Heart right ventricle (tissue), 16 donors: ENCODE measurements at regions not wholly inside any gene's neighbourhood (a gene's known extent, or its start where the extent isn't known, plus 50 kb on each side); places are given as distances from the start of the nearest gene placed in this dataset.

Experiments used
- ATAC-seq, 8 donors: fragments of 200-7000 bp; cut with Tn5 transposase; one replicate each; pipeline ENCODE4 v1.9.1; 2020; ENCODE audit warnings: mild to moderate bottlenecking in 8 of 8, moderate library complexity in 8 of 8, moderate number of reproducible peaks in 1 of 8
- DNase-seq, 2 donors: peaks; one replicate each; pipeline ENCODE4 v3.0.0-alpha.2; 2020
- H3K27ac ChIP-seq, 10 donors: fragments of 200-600 bp; sonication (generic) in 2 of 10; one replicate each; pipeline versions ENCODE4 v1.5.0 to v1.8.0; 2020 to 2022; ENCODE audit warnings: mild to moderate bottlenecking in 3 of 10
- H3K27me3 ChIP-seq, 7 donors: fragments of 200-600 bp; one replicate each; pipeline ENCODE4 v1.8.0; 2021 to 2022; ENCODE audit warnings: mild to moderate bottlenecking in 2 of 7
- H3K36me3 ChIP-seq, 9 donors: fragments of 200-600 bp; sonication (generic) in 1 of 9; one replicate each; pipeline versions ENCODE4 v1.5.0 to v1.8.0; 2020 to 2022; ENCODE audit warnings: mild to moderate bottlenecking in 2 of 9
- H3K4me1 ChIP-seq, 9 donors: fragments of 200-600 bp; sonication (generic) in 1 of 9; one replicate each; pipeline versions ENCODE4 v1.5.0 to v1.8.0; 2020 to 2022; ENCODE audit warnings: mild to moderate bottlenecking in 4 of 9
- H3K4me3 ChIP-seq, 10 donors: fragments of 200-600 bp; sonication (generic) in 2 of 10; one replicate each; pipeline versions ENCODE4 v1.5.0 to v1.8.0; 2020 to 2022; ENCODE audit warnings: mild to moderate bottlenecking in 7 of 10, moderate library complexity in 2 of 10
- H3K9me3 ChIP-seq, 11 donors: fragments of 200-600 bp in 10 of 11; sonication (generic) in 2 of 11; one replicate each; pipeline versions ENCODE4 v1.5.0 to v1.8.0; 2013 to 2022; ENCODE audit warnings: mild to moderate bottlenecking in 2 of 11, control low read depth in 1 of 11, moderate library complexity in 1 of 11
- CTCF ChIP-seq, 9 donors: fragments of 200-600 bp; sonication (generic) in 2 of 9; IDR thresholded peaks; one replicate each; pipeline versions ENCODE4 v1.5.0 to v1.8.0; 2021 to 2022; ENCODE audit warnings: antibody characterized with exemption in 9 of 9, mild to moderate bottlenecking in 5 of 9, moderate library complexity in 1 of 9
- WGBS, 2 donors: extraction: QIAGEN DNeasy Blood & Tissue Kit; methylation state at CpG; one replicate each; pipeline ENCODE4 v1.1.7; 2013; ENCODE audit warnings: inconsistent platforms in 1 of 2; 5-methylcytosine and 5-hydroxymethylcytosine counted together
- intact Hi-C, 10 donors: fragments of 100-400 bp; cut with DNase I; formaldehyde crosslinking; loops; one replicate each; pipeline versions ENCODE4 v1.11.1 to v1.14.2; 2022
- donor health status: Arrhythmogenic right ventricular cardiomyopathy.
- donor health status: ischemic (EF 13 %, LVEDD 7.1; RV severe dilation, severe dysfunction).
- donor health status: healthy with polysubstance abuse.
- donor health status: DM: no; HTN: yes; CAD: no.
- donor health status: DM: no; HTN: no; CAD: no.
- donor health status: ischemic (EF 25% LVEDD 6.9; RV normal size, moderate dysfunction).
- donor health status: ischemic (EF 25% LVEDD 5.7; RV mildly dilated, moderate dysfunction).
- donor health status: healthy.
- donor health status: DM: yes; HTN: yes; CAD: no.
- donor health status: Ischemic cardiomyopathy.
- donor health status: ischemic (EF 35%, LVEDD 5.7; RV mildly dilated, moderate dysfunction).
- donor health status: nonischemic (EF 11% LVEDD 7.7; RV severe dilation, severe dysfunction).
- donor health status: DM: yes; HTN: yes; CAD: no.
- donor health status: PGD.
- donor health status: ischemic (EF 29% LVEDD 5.4; RV normal size, mild dysfunction).
- donor health status: nonischemic (EF 23%, LVEDD 6.1; RV moderate dilation, normal function).

GRCh38 chr7:116417593-116418345, 81.8 kb upstream of the CAV2 start:
- intact Hi-C loops, result no loop called here

DNA sequence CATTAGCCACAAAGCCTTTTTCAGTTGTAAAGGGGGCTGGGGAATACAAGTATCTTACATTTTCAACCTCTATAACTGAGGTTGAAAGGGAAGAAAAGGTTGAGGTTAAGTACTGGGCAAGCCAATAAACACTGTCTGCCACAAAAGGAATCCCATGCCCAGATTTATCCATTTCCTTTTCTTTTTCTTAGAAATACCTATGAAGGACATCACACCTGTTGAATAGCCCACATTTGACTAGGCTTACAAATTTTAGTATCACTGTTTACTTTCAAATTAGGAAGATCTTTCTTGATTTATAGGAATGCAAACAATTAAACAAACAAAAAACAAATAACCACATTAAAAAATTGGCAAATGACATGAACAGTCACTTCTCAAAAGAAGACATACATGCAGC, 81.0 kb upstream of the CAV2 start:
- no peaks in the 10 kb centered on the region for H3K27me3 ChIP-seq
- peaks cover 0 to 27% (median 19%) of the 10 kb centered on the region in 9 donors for H3K4me1 ChIP-seq
- ATAC-seq (no peak), DNase-seq (no peak)
- intact Hi-C loops, result no loop called here
- no peaks in the 10 kb centered on the region for H3K9me3 ChIP-seq
- H3K27ac ChIP-seq, result no peak overlapping the region
- no peak for TF ChIP-seq CTCF (IDR thresholded peaks at IDR 0.05)
- no peak overlapping the region for H3K4me3 ChIP-seq
- no peaks in the 10 kb centered on the region for H3K36me3 ChIP-seq

More at GRCh38 chr7:116417593-116418345, 81.8 kb upstream of the CAV2 start:
- peaks cover 0 to 27% (median 19%) of the 10 kb centered on the region in 9 donors for H3K4me1 ChIP-seq
- DNase-seq (no peak), ATAC-seq (peak in 7 of 8 donors; percentile 11 to 62 (median 48))
- no peaks in the 10 kb centered on the region for H3K9me3 ChIP-seq
- TF ChIP-seq CTCF (IDR thresholded peaks at IDR 0.05), result no peak
- no peaks in the 10 kb centered on the region for H3K36me3 ChIP-seq
- H3K27me3 ChIP-seq, result no peaks in the 10 kb centered on the region
- H3K4me3 ChIP-seq, result no peak overlapping the region
- WGBS, 2 donors, result 43 to 60% methylated on average over 7 of the region's 7 CpGs
- peak overlapping the region in 2 of 10 donors; percentile 9 to 19 for H3K27ac ChIP-seq

- no peaks in the 10 kb centered on the region for H3K27me3 ChIP-seq
- 73 to 77% methylated on average over 3 of the region's 3 CpGs for WGBS, 2 donors
- H3K9me3 ChIP-seq, result no peaks in the 10 kb centered on the region
- no peak overlapping the region for H3K27ac ChIP-seq
- intact Hi-C loops, result no loop called here
- ATAC-seq, result no peak
- TF ChIP-seq CTCF (IDR thresholded peaks at IDR 0.05), result no peak
- peaks cover 0 to 27% (median 19%) of the 10 kb centered on the region in 9 donors for H3K4me1 ChIP-seq
- H3K36me3 ChIP-seq, result no peaks in the 10 kb centered on the region
- no peak overlapping the region for H3K4me3 ChIP-seq
- no peak for DNase-seq
These were observed 79.5 kb upstream of the CAV2 start for GRCh38 chr7:116420003-116420402.

DNA sequence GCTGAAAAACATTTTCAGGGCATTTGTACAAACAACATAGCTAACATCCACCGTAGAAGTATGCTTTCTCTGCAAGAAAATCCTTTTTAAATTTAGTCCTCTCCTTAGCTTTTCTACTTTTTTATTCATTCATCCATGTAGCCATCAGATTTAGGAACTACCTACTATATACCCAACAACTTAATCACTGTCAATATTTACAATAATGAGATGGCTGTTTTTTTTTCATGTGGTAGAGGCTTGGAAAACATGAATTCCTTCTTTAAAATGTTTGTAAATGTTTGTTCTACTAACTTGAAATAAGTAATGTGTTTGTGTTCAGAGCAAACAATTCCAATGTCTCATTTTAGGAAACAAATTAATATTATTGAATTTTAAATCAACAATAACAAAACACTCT, 78.2 kb upstream of the CAV2 start:
- Histone ChIP-seq H3K27ac (no peak overlapping the region), H3K36me3 (no peaks in the 10 kb centered on the region), H3K4me3 (no peak overlapping the region), H3K9me3 (no peaks in the 10 kb centered on the region), H3K4me1 (peaks cover 3 to 30% (median 22%) of the 10 kb centered on the region in 9 donors), H3K27me3 (no peaks in the 10 kb centered on the region)
- 97 to 99% methylated on average over 1 of the region's 1 CpG for WGBS, 2 donors
- TF ChIP-seq CTCF (IDR thresholded peaks at IDR 0.05), result no peak
- no peak for ATAC-seq
- DNase-seq, result no peak
- intact Hi-C loops, result no loop called here
